K562 (cell line): ENCODE measurements at regions not wholly inside any gene's neighbourhood (a gene's known extent, or its start where the extent isn't known, plus 50 kb on each side); places are given as distances from the start of the nearest gene placed in this dataset.

Source experiments
- ATAC-seq: fragments of 200-7000 bp; cut with Tn5 transposase; 3 replicates; pipeline ENCODE4 v1.9.1; 2020; ENCODE audit warnings: moderate library complexity
- BruUV-seq: library from RNA; stranded (reverse); fragments of 400-500 nt; replicated peaks from 2 replicates; lab custom pipeline; 2021; lab: Mats Ljungman, UMichigan
- CTCF ChIA-PET: fragments of 300-600 bp; formaldehyde crosslinking; extraction: SDS; loops from one replicate; lab custom pipeline; 2021; ENCODE audit warnings: low intra/inter-chr PET ratio; lab: Yijun Ruan, JAX
- POLR2A ChIA-PET: fragments of 300-600, 350-650 bp; sonication (Branson Sonifier 250); formaldehyde crosslinking; extraction: SDS; loops from one replicate; lab custom pipeline; 2021; ENCODE audit warnings: antibody characterized with exemption, inconsistent platforms; lab: Yijun Ruan, JAX
- DNase-seq, 4 experiments: peaks; one replicate each; pipeline versions ENCODE4 v3.0.0 to v3.0.0-alpha.2; 2011 to 2018; ENCODE audit warnings: low spot score in 3 of 4, mixed read lengths in 3 of 4; ENCODE audit errors: extremely low read depth in 1 of 4
- FAIRE-seq: peaks from 2 replicates; lab custom pipeline; 2011; peaks lifted over from hg19 to GRCh38; lab: Jason Lieb, UNC
- H2AFZ ChIP-seq: 2 replicates; pipeline ENCODE4 v1.6.0; 2011; ENCODE audit warnings: low read depth, low read length, control low read depth, inconsistent platforms
- H3K27ac ChIP-seq: fragments of 200-600 bp; 3 replicates; pipeline ENCODE4 v1.8.0; 2011; ENCODE audit warnings: low read depth, mild to moderate bottlenecking, control low read depth, inconsistent platforms, low read length, moderate library complexity, mixed read lengths; ENCODE audit errors: extremely low read depth
- H3K27me3 ChIP-seq, 2 experiments: fragments of 300-600 bp in 1 of 2; 2 replicates in 1 of 2; 3 replicates in 1 of 2; pipeline versions ENCODE4 v1.6.0 to v1.8.0; 2011; ENCODE audit warnings: inconsistent platforms in 2 of 2, low read length in 2 of 2, mild to moderate bottlenecking in 1 of 2, mixed read lengths in 1 of 2, moderate library complexity in 1 of 2; ENCODE audit not compliant: control insufficient read depth in 2 of 2, insufficient read depth in 2 of 2
- H3K36me3 ChIP-seq: fragments of 300-600 bp; 3 replicates; pipeline ENCODE4 v1.8.0; 2011; ENCODE audit warnings: mild to moderate bottlenecking, low read length, inconsistent platforms; ENCODE audit not compliant: control insufficient read depth, insufficient read depth
- H3K4me1 ChIP-seq, 2 experiments: fragments of 200-600 bp in 1 of 2; replicated peaks in 1 of 2; 2 replicates in 1 of 2; 3 replicates in 1 of 2; pipeline versions ENCODE4 v1.5.1 to v1.8.0; 2011; ENCODE audit warnings: inconsistent platforms in 2 of 2, low read length in 2 of 2, mild to moderate bottlenecking in 1 of 2, mixed read lengths in 1 of 2, moderate library complexity in 1 of 2; ENCODE audit not compliant: control insufficient read depth in 2 of 2, insufficient read depth in 2 of 2
- H3K4me2 ChIP-seq: 2 replicates; pipeline ENCODE4 v1.6.1; 2011; ENCODE audit warnings: low read length, control low read depth, inconsistent platforms, mixed read lengths; ENCODE audit not compliant: insufficient read depth
- H3K4me3 ChIP-seq: fragments of 200-600 bp; sonication (generic), shearing (Covaris generic); 2 replicates; pipeline ENCODE4 v1.5.1; 2016; ENCODE audit warnings: control low read depth, inconsistent platforms
- H3K79me2 ChIP-seq: fragments of 200-600 bp; 3 replicates; pipeline ENCODE4 v1.8.0; 2011; ENCODE audit warnings: low read length, inconsistent platforms; ENCODE audit not compliant: control insufficient read depth, insufficient read depth
- H3K9ac ChIP-seq, 2 experiments: 2 replicates each; pipeline versions ENCODE4 v1.6.0 to v1.6.1; 2011; ENCODE audit warnings: low read depth in 2 of 2, low read length in 2 of 2, control low read depth in 1 of 2, inconsistent platforms in 1 of 2, mild to moderate bottlenecking in 1 of 2, mixed read lengths in 1 of 2; ENCODE audit not compliant: insufficient read depth in 1 of 2
- H3K9me1 ChIP-seq: one replicate; pipeline ENCODE4 v1.6.0; 2011; ENCODE audit warnings: inconsistent platforms, mild to moderate bottlenecking, low read length, moderate library complexity; ENCODE audit not compliant: control insufficient read depth, insufficient read depth
- H3K9me3 ChIP-seq: replicated peaks from 2 replicates; pipeline ENCODE4 v1.5.1; 2011; ENCODE audit warnings: low read depth, low read length, inconsistent platforms; ENCODE audit not compliant: control insufficient read depth, insufficient read depth
- H4K20me1 ChIP-seq: replicated peaks from 2 replicates; pipeline ENCODE4 v1.6.1; 2011; ENCODE audit warnings: low read length, inconsistent platforms, mixed read lengths; ENCODE audit not compliant: control insufficient read depth, insufficient read depth
- ELF1 ChIP-seq: fragments of 200-800 bp; sonication (Bioruptor generic); IDR thresholded peaks from 2 replicates; pipeline ENCODE4 v1.6.1; 2016; ENCODE audit warnings: missing genetic modification characterization, missing compliant biosample characterization
- ERF ChIP-seq: fragments of 450-650 bp; formaldehyde crosslinking; IDR thresholded peaks from 2 replicates; pipeline ENCODE4 v1.4.0; 2020; ENCODE audit warnings: mild to moderate bottlenecking, mixed read lengths
- FOSL1 ChIP-seq: fragments of 200-800 bp; sonication (Bioruptor generic); conservative IDR thresholded peaks from 2 replicates; pipeline ENCODE4 v1.6.1; 2016; ENCODE audit warnings: missing genetic modification characterization, missing compliant biosample characterization
- GABPB1 ChIP-seq: sonication (generic); formaldehyde crosslinking; IDR thresholded peaks from 2 replicates; pipeline ENCODE4 v1.8.0; 2022; ENCODE audit warnings: mild to moderate bottlenecking, missing genetic modification reagents
- ILK ChIP-seq: fragments of 450-650 bp; IDR thresholded peaks from 2 replicates; pipeline ENCODE4 v1.6.1; 2016; ENCODE audit warnings: missing genetic modification characterization, low read depth, mild to moderate bottlenecking, missing compliant biosample characterization, moderate library complexity, borderline replicate concordance
- JUND ChIP-seq, 2 experiments: IDR thresholded peaks; 2 replicates in 1 of 2; 3 replicates in 1 of 2; pipeline ENCODE4 v1.6.1; 2011; ENCODE audit warnings: borderline replicate concordance in 2 of 2, low read depth in 2 of 2, low read length in 2 of 2, improper control_type of control experiment in 1 of 2, missing biosample characterization in 1 of 2, missing genetic modification characterization in 1 of 2, missing genetic modification reagents in 1 of 2
- NR2F6 ChIP-seq: fragments of 450-650 bp; formaldehyde crosslinking; IDR thresholded peaks from 2 replicates; pipeline ENCODE4 v1.4.0; 2020; ENCODE audit warnings: mild to moderate bottlenecking
- SMARCB1 ChIP-seq: IDR thresholded peaks from 2 replicates; pipeline ENCODE4 v1.6.1; 2011; ENCODE audit warnings: improper control_type of control experiment, low read depth; ENCODE audit not compliant: insufficient read length
- SNRNP70 ChIP-seq: fragments of 200-400 bp; formaldehyde crosslinking; optimal IDR thresholded peaks from 2 replicates; pipeline ENCODE3; 2017; ENCODE audit warnings: low read depth, low read length
- TAF9B ChIP-seq: fragments of 450-650 bp; IDR thresholded peaks from 2 replicates; pipeline ENCODE4 v1.6.1; 2018; ENCODE audit warnings: mild to moderate bottlenecking; ENCODE audit not compliant: partially characterized antibody
- ZNF217 ChIP-seq: sonication (generic); formaldehyde crosslinking; IDR thresholded peaks from 2 replicates; pipeline ENCODE4 v1.8.0; 2022; ENCODE audit warnings: mild to moderate bottlenecking, missing genetic modification reagents
- ZNF274 ChIP-seq: IDR thresholded peaks from 2 replicates; pipeline ENCODE4 v1.6.1; 2011; ENCODE audit warnings: low read depth, mild to moderate bottlenecking, low read length, moderate library complexity, borderline replicate concordance
- ZNF3 ChIP-seq: fragments of 250-450 bp; sonication (Bioruptor Pico); IDR thresholded peaks from 2 replicates; pipeline ENCODE4 v1.5.0; 2021; ENCODE audit warnings: mild to moderate bottlenecking, moderate library complexity
- ZNF589 ChIP-seq: fragments of 200-800 bp; sonication (Bioruptor generic); IDR thresholded peaks from 2 replicates; pipeline ENCODE4 v1.6.1; 2016; ENCODE audit warnings: low read depth, missing genetic modification characterization, missing compliant biosample characterization
- WGBS: fragments of 100-300 bp; shearing (Covaris generic); methylation state at CpG from one replicate; pipeline ENCODE4 v1.1.6; 2016; ENCODE audit warnings: low coverage, mixed read lengths; ENCODE audit not compliant: insufficient coverage; ENCODE audit errors: missing lambda C conversion rate; 5-methylcytosine and 5-hydroxymethylcytosine counted together
- in situ Hi-C: fragments of 300-500 bp; cut with MboI; formaldehyde crosslinking; loops from 4 replicates; pipeline ENCODE4 v1.15.0; 2018; ENCODE audit warnings: inconsistent platforms, mixed read lengths
- intact Hi-C: fragments of 100-400 bp; cut with micrococcal nuclease; formaldehyde crosslinking; loops from 2 replicates; pipeline ENCODE4 v1.14.2; 2022
- TF ChIP-seq, protein P1 (sequence below): sonication (generic); formaldehyde crosslinking; IDR thresholded peaks from 2 replicates; pipeline ENCODE4 v1.8.1; 2023; ENCODE audit warnings: mild to moderate bottlenecking, missing genetic modification reagents
- TF ChIP-seq, protein P2 (sequence below): sonication (generic); formaldehyde crosslinking; IDR thresholded peaks from 2 replicates; pipeline ENCODE4 v1.8.0; 2023; ENCODE audit warnings: mild to moderate bottlenecking, missing genetic modification reagents
- TF ChIP-seq, protein P3 (sequence below): conservative IDR thresholded peaks from 2 replicates; pipeline ENCODE4 v1.6.1; 2011; ENCODE audit warnings: low read depth, mild to moderate bottlenecking, low read length; ENCODE audit not compliant: control insufficient read depth

DNA sequence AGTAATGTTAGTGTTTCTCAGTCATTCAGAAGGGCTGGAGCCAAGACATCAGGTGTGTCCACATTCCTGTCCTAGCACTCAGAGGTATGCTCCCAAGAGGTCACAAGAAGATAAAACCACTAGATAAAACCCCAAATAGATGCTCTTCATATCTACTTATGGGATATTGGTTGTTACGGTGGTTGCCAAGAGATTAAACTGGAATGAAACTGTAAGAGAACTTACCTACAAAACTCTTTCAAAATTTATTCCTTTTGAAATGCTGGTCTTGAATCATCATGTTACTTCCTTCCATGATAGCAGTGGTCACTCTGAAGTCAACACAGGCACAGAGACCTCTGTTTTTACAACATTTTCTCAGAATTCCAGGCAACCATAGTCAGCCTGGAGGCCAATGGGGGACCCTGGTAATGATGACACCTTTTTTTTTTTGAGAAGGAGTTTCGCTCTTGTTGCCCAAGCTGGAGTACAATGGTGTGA, 122.4 kb upstream of the WSCD1 start:
- ATAC-seq = no peak
- Histone ChIP-seq H3K9me3 (no peaks in the 10 kb centered on the region), H3K4me2 (no peak overlapping the region), H3K27ac (no peak overlapping the region), H3K79me2 (no peaks in the 10 kb centered on the region), H3K9me1 (no peaks in the 10 kb centered on the region), H3K27me3 (no peaks in the 10 kb centered on the region; a peak in 1 of 5 replicates), H3K4me1 (peaks cover 0 to 3% of the 10 kb centered on the region in 2 experiments; a peak in 3 of 5 replicates), H3K9ac (no peak overlapping the region), H4K20me1 (no peaks in the 10 kb centered on the region; the same call in 1 of the 2 replicates), H2AFZ (no peak overlapping the region), H3K36me3 (no peaks in the 10 kb centered on the region), H3K4me3 (no peak overlapping the region)
- in situ Hi-C loops = no loop called here
- DNase-seq = no peak
- ChIA-PET CTCF (no interaction called here), POLR2A (no interaction called here)
- FAIRE-seq = no peak
- WGBS = no CpG with 5 or more reads among the region's 2 CpGs
- intact Hi-C loops = no loop called here
- TF ChIP-seq, protein P1, sequence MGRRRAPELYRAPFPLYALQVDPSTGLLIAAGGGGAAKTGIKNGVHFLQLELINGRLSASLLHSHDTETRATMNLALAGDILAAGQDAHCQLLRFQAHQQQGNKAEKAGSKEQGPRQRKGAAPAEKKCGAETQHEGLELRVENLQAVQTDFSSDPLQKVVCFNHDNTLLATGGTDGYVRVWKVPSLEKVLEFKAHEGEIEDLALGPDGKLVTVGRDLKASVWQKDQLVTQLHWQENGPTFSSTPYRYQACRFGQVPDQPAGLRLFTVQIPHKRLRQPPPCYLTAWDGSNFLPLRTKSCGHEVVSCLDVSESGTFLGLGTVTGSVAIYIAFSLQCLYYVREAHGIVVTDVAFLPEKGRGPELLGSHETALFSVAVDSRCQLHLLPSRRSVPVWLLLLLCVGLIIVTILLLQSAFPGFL = no peak
- TF ChIP-seq ZNF217 (CRISPR knock-in tag) = no peak
- TF ChIP-seq FOSL1 (tag) = no peak
- TF ChIP-seq ZNF589 = no peak
- TF ChIP-seq TAF9B = no peak
- no peak for TF ChIP-seq ZNF274
- no peak for TF ChIP-seq SNRNP70
- no peak for TF ChIP-seq ERF (CRISPR knock-in tag)
- TF ChIP-seq GABPB1 (CRISPR knock-in tag) = no peak
- no peak for TF ChIP-seq ILK (tag)
- TF ChIP-seq SMARCB1 = no peak
- no peak for TF ChIP-seq ELF1 (tag)
- TF ChIP-seq, protein P2, sequence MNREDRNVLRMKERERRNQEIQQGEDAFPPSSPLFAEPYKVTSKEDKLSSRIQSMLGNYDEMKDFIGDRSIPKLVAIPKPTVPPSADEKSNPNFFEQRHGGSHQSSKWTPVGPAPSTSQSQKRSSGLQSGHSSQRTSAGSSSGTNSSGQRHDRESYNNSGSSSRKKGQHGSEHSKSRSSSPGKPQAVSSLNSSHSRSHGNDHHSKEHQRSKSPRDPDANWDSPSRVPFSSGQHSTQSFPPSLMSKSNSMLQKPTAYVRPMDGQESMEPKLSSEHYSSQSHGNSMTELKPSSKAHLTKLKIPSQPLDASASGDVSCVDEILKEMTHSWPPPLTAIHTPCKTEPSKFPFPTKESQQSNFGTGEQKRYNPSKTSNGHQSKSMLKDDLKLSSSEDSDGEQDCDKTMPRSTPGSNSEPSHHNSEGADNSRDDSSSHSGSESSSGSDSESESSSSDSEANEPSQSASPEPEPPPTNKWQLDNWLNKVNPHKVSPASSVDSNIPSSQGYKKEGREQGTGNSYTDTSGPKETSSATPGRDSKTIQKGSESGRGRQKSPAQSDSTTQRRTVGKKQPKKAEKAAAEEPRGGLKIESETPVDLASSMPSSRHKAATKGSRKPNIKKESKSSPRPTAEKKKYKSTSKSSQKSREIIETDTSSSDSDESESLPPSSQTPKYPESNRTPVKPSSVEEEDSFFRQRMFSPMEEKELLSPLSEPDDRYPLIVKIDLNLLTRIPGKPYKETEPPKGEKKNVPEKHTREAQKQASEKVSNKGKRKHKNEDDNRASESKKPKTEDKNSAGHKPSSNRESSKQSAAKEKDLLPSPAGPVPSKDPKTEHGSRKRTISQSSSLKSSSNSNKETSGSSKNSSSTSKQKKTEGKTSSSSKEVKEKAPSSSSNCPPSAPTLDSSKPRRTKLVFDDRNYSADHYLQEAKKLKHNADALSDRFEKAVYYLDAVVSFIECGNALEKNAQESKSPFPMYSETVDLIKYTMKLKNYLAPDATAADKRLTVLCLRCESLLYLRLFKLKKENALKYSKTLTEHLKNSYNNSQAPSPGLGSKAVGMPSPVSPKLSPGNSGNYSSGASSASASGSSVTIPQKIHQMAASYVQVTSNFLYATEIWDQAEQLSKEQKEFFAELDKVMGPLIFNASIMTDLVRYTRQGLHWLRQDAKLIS (CRISPR knock-in tag) = no peak
- no peak for TF ChIP-seq NR2F6 (CRISPR knock-in tag)
- TF ChIP-seq, protein P3, sequence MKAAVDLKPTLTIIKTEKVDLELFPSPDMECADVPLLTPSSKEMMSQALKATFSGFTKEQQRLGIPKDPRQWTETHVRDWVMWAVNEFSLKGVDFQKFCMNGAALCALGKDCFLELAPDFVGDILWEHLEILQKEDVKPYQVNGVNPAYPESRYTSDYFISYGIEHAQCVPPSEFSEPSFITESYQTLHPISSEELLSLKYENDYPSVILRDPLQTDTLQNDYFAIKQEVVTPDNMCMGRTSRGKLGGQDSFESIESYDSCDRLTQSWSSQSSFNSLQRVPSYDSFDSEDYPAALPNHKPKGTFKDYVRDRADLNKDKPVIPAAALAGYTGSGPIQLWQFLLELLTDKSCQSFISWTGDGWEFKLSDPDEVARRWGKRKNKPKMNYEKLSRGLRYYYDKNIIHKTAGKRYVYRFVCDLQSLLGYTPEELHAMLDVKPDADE = no peak
- no peak for TF ChIP-seq JUND (IDR thresholded peaks at IDR 0.05; ENCODE audit: borderline replicate concordance, low read depth, low read length)
- no peak for TF ChIP-seq JUND (tag; IDR thresholded peaks at IDR 0.05; ENCODE audit: borderline replicate concordance, low read depth, low read length)
- TF ChIP-seq ZNF3 (CRISPR knock-in tag) = no peak
- BruUV-seq = no TSS peak
